Stimulated activated CD4-positive, alpha-beta T cell treated with anti-CD3 and anti-CD28 coated beads, Interleukin-15, amount 100 ng/mL, for 48 hours (primary cell): ENCODE measurements at regions not wholly inside any gene's neighbourhood (a gene's known extent, or its start where the extent isn't known, plus 50 kb on each side); places are given as distances from the start of the nearest gene placed in this dataset.
"Not testable (repeated sequence)": the region's sequence is repeated elsewhere in the genome, so short reads cannot be mapped to it uniquely, and the experiment has no call there.

ENCODE experiments used
- DNase-seq, 2 donors: peaks; one replicate each; pipeline ENCODE4 v3.0.0-alpha.2; 2020; ENCODE audit warnings: low read depth in 2 of 2

GRCh38 chr11:115974703-115975102, 470.5 kb upstream of the CADM1 start:
- no peak for DNase-seq

- DNase-seq, result not testable (repeated sequence)
Observed at GRCh38 chr11:115967203-115967602, 463.0 kb upstream of the CADM1 start.

DNA sequence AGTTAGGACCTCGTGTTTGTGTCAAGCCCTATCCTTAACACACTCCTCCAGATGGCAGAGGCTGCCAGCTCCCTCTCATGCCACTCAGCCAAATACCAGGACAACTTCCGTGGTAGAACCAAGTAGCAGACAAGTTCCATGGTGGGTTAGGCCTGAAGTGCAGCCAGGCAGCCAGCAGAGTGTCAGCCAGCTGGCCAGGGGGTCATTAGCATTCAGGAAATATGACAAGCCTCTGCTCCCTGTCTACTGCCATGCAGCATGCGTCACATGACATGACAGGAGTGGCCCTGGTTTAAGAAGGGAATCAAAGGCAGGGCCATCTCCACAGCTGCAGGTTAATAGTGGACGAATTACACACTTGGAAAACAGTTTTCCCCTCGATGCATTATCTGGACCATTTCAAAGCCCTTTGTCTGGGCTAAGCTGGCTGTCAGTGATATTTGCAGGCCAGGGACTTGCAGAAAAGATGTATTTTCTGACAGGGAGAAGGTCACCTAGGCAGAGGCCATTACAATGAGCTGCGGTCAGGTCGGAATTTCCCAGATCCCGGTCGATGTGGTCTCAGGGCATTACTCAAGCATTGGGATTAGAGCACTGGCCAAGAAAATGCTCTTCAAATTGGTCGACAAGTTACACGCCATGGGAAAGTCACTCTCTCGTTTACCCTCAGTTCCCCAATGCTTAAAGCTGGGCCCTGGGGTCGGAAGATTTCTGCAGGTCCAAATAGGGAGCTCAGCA, 461.7 kb upstream of the CADM1 start:
- no peak for DNase-seq

- DNase-seq, result no peak
Observed at GRCh38 chr11:115964091-115964490, 459.9 kb upstream of the CADM1 start.

GRCh38 chr11:115963156-115963555, 458.9 kb upstream of the CADM1 start:
- no peak for DNase-seq

- DNase-seq, result no peak
Observed at GRCh38 chr11:115961159-115962003, 457.2 kb upstream of the CADM1 start.

DNA sequence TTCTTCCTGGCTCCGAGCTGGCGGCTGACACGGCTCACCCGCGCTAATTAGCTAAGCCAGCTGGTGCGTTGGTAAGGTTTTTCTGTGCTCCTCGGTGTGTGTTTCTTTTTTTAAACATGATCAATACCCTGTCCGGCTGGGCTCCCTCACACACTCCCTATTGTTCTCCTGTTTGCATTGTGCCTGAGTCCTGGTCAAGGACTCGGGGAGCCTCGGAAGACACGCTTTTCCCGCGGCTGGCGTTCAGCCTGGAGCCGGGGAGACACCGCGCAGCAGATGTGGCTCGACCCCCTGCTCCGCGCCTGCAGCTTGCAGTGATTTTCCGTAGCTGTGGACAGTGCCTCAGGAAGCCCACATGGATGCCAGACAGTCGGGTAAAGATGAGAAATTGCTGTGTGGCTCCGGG, 454.9 kb upstream of the CADM1 start:
- no peak for DNase-seq

DNA sequence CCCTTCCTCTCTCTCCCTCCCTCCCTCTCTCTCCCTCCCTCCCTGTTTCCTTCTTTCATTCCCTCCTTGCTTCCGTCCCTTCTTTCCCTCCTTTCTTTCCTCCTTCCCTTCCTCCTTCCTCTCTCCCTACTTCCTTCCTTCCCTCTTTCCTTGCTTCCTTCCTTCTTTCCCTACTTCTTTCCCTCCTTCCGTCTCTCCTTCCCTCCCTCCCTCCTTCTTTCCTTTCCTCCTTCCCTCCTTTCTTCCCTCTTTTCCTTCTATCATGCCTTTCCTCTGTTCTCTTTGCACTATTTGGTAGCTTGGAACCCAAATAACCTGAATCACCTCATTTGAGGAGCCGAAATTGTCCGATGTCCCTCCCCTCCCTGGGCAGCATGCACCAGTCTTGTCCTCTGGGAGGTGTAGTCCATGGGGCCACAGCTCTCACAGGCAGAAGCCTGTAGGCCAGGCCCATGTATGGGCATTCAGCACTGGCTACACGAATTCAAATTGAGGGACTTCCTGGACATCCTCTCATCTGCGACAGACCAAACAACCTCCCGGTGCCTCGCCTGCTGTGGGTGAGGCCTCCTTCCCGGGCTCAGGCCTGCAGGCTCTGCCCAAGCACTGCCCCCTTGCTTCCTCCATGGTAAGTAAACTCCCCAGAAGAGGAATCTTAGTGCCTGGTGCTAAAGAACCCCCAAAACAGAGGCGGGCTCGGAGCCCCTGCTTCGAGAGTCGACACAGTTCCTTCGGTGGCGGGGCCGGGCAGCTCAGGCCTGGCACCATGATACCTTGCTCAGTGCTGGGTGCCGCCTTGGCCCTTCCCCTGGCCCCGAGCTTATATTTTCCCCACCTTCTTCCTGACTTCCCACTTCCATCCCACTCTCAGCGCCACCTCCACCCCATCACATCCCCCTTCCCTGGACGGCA, 454.1 kb upstream of the CADM1 start:
- no peak for DNase-seq

DNA sequence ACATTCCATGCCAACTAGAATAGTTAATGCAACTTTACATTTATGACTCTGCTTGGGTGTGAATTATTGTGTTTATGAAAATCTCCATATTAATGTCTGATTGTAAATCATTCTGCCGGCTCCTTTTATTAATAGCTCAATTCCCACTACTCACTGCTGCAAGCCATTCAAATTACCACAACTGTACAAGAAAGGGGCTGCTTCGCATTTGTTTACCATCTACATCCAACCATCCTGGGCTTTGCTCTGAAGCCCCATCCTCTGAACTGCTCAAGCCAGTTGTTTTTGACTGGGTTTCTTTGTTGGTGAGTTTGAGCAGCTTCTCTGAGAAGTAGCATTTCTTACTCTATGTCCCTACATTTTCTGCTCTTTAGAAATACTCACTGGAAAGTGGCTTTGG, 451.6 kb upstream of the CADM1 start:
- no peak for DNase-seq

DNA sequence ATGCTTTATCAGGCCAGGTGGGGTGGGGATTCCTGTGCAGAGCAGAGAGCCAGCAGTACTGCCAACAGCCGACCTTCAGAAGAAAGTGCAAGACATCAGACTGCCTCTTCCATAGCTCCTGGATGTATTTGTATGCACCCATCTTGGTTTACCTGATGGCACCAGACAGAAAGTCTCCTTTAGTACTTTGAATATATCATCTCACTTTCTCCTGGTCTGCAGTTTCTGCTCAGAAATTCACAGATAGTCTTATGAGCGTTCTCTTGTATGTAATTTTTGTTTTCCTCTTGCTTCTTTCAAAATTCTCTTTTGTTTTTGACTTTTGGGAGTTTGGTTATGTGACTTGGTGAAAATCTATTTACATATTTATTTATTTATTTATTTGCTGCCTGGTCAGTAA, 446.4 kb upstream of the CADM1 start:
- DNase-seq, result no peak

- no peak for DNase-seq
Observed at GRCh38 chr11:115944596-115944995, 440.4 kb upstream of the CADM1 start.

- DNase-seq, result no peak
Observed at GRCh38 chr11:115942011-115942410, 437.8 kb upstream of the CADM1 start.

DNA sequence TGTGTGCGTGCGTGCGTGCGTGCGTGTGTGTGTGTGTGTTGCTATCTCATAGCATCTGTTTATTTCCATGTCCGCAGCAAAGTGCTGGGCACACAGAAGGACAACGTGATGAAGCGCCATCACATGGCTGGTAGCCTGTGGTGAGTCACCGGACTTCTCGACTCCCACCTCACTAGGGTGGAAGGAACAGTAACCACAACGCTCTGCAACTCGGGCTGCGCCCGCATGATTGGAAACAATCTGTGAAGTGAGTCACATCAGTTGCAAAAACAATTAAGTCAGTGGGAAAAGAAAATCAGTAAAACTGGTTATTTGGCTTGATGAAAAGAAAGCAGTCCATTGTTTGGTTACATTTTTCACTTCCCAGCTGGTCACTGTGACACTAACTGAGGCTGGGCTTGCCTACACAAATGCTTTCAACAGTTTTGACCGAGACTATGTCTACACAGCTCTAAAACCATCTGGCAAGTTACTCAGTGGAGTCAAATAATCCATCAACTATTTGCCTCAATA, 437.3 kb upstream of the CADM1 start:
- no peak for DNase-seq

- DNase-seq, result no peak
Observed at GRCh38 chr11:115941044-115941443, 436.8 kb upstream of the CADM1 start.

DNA sequence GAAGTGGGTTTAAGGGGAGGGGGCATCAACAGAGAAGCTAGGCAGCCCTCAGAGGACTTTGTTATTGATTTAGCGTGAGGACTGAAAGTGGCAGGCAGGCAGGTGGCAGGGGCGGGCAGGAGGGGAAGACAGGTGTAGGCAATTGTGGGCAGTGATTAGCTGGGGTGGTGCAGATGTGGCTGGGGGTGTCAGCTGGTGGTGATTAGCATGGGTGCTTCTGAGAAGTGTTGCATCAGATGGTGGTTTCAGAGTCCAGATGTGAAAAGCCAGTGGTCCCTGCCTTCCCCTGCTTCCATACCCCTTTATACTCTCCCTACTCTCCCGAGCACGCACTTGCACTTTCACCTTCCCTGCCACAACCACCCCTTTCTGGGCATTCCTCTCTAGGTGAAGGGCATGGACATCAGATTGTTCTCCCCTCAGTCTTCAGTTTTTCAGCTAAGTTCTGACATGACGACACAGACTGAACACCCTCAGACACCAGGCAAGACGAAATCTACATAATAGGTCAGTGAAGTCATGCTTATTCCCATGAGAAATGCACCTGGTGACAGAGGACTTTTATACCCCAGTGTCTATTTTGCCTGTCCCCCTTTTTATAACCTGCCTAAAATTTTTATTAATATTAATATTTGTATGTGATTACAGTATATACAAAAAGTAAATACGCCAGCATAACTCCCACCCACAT, 435.7 kb upstream of the CADM1 start:
- DNase-seq, result no peak

- no peak for DNase-seq
Observed at GRCh38 chr11:115939104-115939730, 435.0 kb upstream of the CADM1 start.

DNA sequence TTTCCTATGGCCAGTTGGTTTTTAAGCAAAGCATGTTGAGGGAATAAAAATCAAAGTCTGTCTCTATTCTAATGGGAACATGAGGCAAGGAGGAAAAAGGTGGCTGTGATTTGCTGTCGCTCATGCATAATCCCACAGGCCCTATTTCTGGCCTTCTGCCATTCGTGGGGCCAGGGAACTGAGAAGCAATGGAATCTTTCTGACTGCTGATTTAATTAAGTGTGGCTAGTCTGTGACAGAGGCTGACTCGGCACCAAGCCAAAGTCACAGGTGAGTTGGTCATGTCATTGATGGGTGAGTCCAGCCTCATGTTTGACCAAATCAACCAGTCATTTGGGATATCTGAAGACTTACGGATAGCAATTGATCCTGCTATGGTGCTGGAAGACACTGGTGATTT, 429.3 kb upstream of the CADM1 start:
- no peak for DNase-seq

DNA sequence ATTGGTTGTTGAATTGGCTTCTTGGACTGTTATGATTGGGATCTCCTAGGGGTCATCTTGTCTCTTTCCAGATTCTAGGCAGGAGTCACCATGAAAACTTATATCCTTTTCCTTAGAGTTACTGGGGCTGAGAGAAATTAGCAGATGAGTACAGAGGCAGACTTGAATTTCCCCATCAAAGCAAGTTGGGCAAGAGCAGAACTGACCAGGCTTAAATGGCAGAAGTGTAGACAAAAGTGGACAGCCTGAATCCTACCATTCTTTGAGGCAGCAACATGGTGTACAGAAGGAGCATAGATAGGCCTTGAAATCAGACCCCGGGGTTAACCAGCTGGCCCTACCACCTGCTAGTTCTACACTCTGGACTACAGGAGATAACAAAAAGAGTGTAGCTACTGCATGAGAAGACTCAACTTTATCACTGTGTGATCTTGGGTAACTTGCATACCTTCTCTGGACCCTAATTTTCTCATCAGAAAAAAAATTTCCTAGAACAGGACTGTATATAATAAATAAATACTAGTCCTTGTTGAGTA, 427.4 kb upstream of the CADM1 start:
- DNase-seq, result no peak

DNA sequence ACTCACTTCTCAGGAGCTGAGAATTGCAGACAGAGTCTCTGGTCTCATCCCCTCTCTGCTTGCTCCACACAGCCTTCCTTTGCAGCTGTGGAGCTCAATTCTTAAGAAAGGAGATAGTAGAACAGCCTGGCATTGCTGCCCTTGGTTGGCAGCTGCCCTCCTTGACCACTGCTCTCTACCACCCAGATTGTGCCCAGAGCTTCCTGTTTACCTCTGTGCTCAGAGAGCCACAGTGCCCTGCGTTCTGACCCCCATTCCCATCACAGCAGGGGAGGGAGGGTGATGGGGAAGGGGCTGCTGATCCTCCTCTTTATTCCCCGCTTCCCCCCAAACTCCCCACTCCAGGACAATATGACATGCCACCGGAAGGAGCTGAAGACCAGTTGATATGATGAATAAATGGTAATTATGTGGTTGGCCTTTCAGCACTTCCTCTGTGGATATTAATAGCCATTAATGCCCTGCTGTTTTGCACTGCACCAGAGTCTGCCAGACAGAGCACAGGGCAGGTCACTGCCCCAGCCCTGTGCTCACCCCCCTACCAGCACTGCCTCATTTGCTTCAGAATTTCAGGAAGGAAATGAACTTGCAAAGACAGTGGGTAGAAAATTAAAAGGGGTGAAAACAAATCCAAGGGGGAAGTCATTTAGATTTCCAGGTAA, 426.8 kb upstream of the CADM1 start:
- DNase-seq, result no peak

GRCh38 chr11:115930291-115930690, 426.1 kb upstream of the CADM1 start:
- DNase-seq, result no peak
